ENCODE measurements at regions not wholly inside any gene's neighbourhood (a gene's known extent, or its start where the extent isn't known, plus 50 kb on each side); places are given as distances from the start of the nearest gene placed in this dataset.

- dilution Hi-C loops (cut with MboI; ENCODE audit: extremely low pct_ligation_motif_present, low sequenced_read_pairs), result no loop called here
- no peak for DNase-seq (ENCODE audit: low read depth, low spot score)
- H3K27me3 ChIP-seq (ENCODE audit: control insufficient read depth, extremely low read depth, insufficient read depth, low read length), result no peaks in the 10 kb centered on the region
These were observed 125.3 kb downstream of the LTN1 start for GRCh38 chr21:28867401-28867800.

GRCh38 chr21:28865488-28866186, 127.0 kb downstream of the LTN1 start:
- H3K4me1 ChIP-seq (ENCODE audit: control insufficient read depth, extremely low read depth, insufficient read depth, low read length), result peaks cover 4% of the 10 kb centered on the region
- H3K9me1 ChIP-seq (ENCODE audit: control insufficient read depth, extremely low read depth, insufficient read depth, low read length), result no peaks in the 10 kb centered on the region
- no peak overlapping the region for H3K4me2 ChIP-seq (ENCODE audit: control insufficient read depth, extremely low read depth, insufficient read depth, low read depth, low read length)
- H3K79me2 ChIP-seq (ENCODE audit: control insufficient read depth, insufficient read depth, low read length), result no peaks in the 10 kb centered on the region
- H3K4me3 ChIP-seq (ENCODE audit: control insufficient read depth in 2 of 3, extremely low read depth in 1 of 3, insufficient read depth in 2 of 3, low read depth in 1 of 3, low read length in 3 of 3), result no peak overlapping the region
- no peaks in the 10 kb centered on the region for H3K9me3 ChIP-seq (ENCODE audit: control insufficient read depth, low read depth, low read length)
- H3K27ac ChIP-seq (ENCODE audit: control insufficient read depth, insufficient read depth, low read length), result no peak overlapping the region
- no peaks in the 10 kb centered on the region for H4K20me1 ChIP-seq (ENCODE audit: control insufficient read depth, extremely low read depth, insufficient read depth, low read length)
- no peak for DNase-seq (ENCODE audit: low read depth, low spot score)
- no peak overlapping the region for H3K9ac ChIP-seq (ENCODE audit: control insufficient read depth, extremely low read depth, insufficient read depth, low read length)
- no peaks in the 10 kb centered on the region for H3K27me3 ChIP-seq (ENCODE audit: control insufficient read depth, extremely low read depth, insufficient read depth, low read length)
- TF ChIP-seq CTCF (optimal IDR thresholded peaks at IDR 0.05 in 1 of 3, IDR thresholded peaks at IDR 0.05 in 1 of 3, conservative IDR thresholded peaks at IDR 0.05 in 1 of 3; ENCODE audit: extremely low read depth in 1 of 3, insufficient read depth in 2 of 3, low read length in 3 of 3) (no peak), EZH2 (IDR thresholded peaks at IDR 0.05; ENCODE audit: low read length) (no peak)
- H2AFZ ChIP-seq (ENCODE audit: control insufficient read depth, low read length), result no peak overlapping the region
- no peaks in the 10 kb centered on the region for H3K36me3 ChIP-seq (ENCODE audit: control insufficient read depth in 2 of 2, extremely low read depth in 1 of 2, insufficient read depth in 2 of 2, low read length in 2 of 2)
- FAIRE-seq, result peak; percentile 48
- dilution Hi-C loops (cut with MboI; ENCODE audit: extremely low pct_ligation_motif_present, low sequenced_read_pairs), result no loop called here

More at GRCh38 chr21:28867401-28867800, 125.3 kb downstream of the LTN1 start:
- no peaks in the 10 kb centered on the region for H4K20me1 ChIP-seq (ENCODE audit: control insufficient read depth, extremely low read depth, insufficient read depth, low read length)
- no peaks in the 10 kb centered on the region for H3K36me3 ChIP-seq (ENCODE audit: control insufficient read depth in 2 of 2, extremely low read depth in 1 of 2, insufficient read depth in 2 of 2, low read length in 2 of 2)
- no peaks in the 10 kb centered on the region for H3K9me3 ChIP-seq (ENCODE audit: control insufficient read depth, low read depth, low read length)
- H3K9ac ChIP-seq (ENCODE audit: control insufficient read depth, extremely low read depth, insufficient read depth, low read length), result no peak overlapping the region
- H3K79me2 ChIP-seq (ENCODE audit: control insufficient read depth, insufficient read depth, low read length), result no peaks in the 10 kb centered on the region
- no peak overlapping the region for H2AFZ ChIP-seq (ENCODE audit: control insufficient read depth, low read length)
- H3K4me3 ChIP-seq (ENCODE audit: control insufficient read depth in 2 of 3, extremely low read depth in 1 of 3, insufficient read depth in 2 of 3, low read depth in 1 of 3, low read length in 3 of 3), result no peak overlapping the region
- no peak for FAIRE-seq
- H3K4me2 ChIP-seq (ENCODE audit: control insufficient read depth, extremely low read depth, insufficient read depth, low read depth, low read length), result no peak overlapping the region
- no peak for TF ChIP-seq CTCF (optimal IDR thresholded peaks at IDR 0.05 in 1 of 3, IDR thresholded peaks at IDR 0.05 in 1 of 3, conservative IDR thresholded peaks at IDR 0.05 in 1 of 3; ENCODE audit: extremely low read depth in 1 of 3, insufficient read depth in 2 of 3, low read length in 3 of 3)
- no peak for TF ChIP-seq EZH2 (IDR thresholded peaks at IDR 0.05; ENCODE audit: low read length)
- no peak overlapping the region for H3K27ac ChIP-seq (ENCODE audit: control insufficient read depth, insufficient read depth, low read length)
- H3K4me1 ChIP-seq (ENCODE audit: control insufficient read depth, extremely low read depth, insufficient read depth, low read length), result peaks cover 13% of the 10 kb centered on the region
- no peaks in the 10 kb centered on the region for H3K9me1 ChIP-seq (ENCODE audit: control insufficient read depth, extremely low read depth, insufficient read depth, low read length)
